Mesenchymal stem cell (in vitro differentiated cells and primary cell): ENCODE measurements at regions not wholly inside any gene's neighbourhood (a gene's known extent, or its start where the extent isn't known, plus 50 kb on each side); places are given as distances from the start of the nearest gene placed in this dataset.

Experiments used
- DNase-seq: peaks from one replicate; pipeline ENCODE4 v3.0.0-alpha.2; 2013
- H2AFZ ChIP-seq: one replicate; pipeline ENCODE4 v1.6.1; 2013; ENCODE audit warnings: low read depth, mild to moderate bottlenecking, control low read depth, inconsistent platforms, low read length, moderate library complexity
- H2AK5ac ChIP-seq: 2 replicates; pipeline ENCODE4 v1.6.1; 2013; ENCODE audit warnings: low read length, moderate library complexity, mild to moderate bottlenecking, inconsistent platforms; ENCODE audit not compliant: severe bottlenecking
- H2BK120ac ChIP-seq: one replicate; pipeline ENCODE4 v1.6.1; 2013; ENCODE audit warnings: low read depth, mild to moderate bottlenecking, inconsistent platforms, low read length, moderate library complexity
- H2BK12ac ChIP-seq, 2 experiments: one replicate each; pipeline ENCODE4 v1.6.1; 2013; ENCODE audit warnings: inconsistent platforms in 2 of 2, low read length in 2 of 2, mild to moderate bottlenecking in 2 of 2, moderate library complexity in 2 of 2, control low read depth in 1 of 2
- H2BK15ac ChIP-seq: one replicate; pipeline ENCODE4 v1.6.1; 2013; ENCODE audit warnings: mild to moderate bottlenecking, low read depth, inconsistent platforms; ENCODE audit not compliant: poor library complexity, severe bottlenecking
- H2BK5ac ChIP-seq: 2 replicates; pipeline ENCODE4 v1.6.1; 2013; ENCODE audit warnings: low read depth, mild to moderate bottlenecking, low read length, control low read depth, inconsistent platforms; ENCODE audit not compliant: poor library complexity, severe bottlenecking
- H3K14ac ChIP-seq, 2 experiments: one replicate each; pipeline ENCODE4 v1.6.1; 2013; ENCODE audit warnings: inconsistent platforms in 2 of 2, low read length in 2 of 2, control low read depth in 1 of 2, mild to moderate bottlenecking in 1 of 2, moderate library complexity in 1 of 2
- H3K18ac ChIP-seq, 2 experiments: one replicate each; pipeline ENCODE4 v1.6.1; 2013; ENCODE audit warnings: inconsistent platforms in 2 of 2, low read length in 2 of 2, control low read depth in 1 of 2, low read depth in 1 of 2, mild to moderate bottlenecking in 1 of 2
- H3K23ac ChIP-seq, 2 experiments: one replicate each; pipeline ENCODE4 v1.6.1; 2013; ENCODE audit warnings: inconsistent platforms in 2 of 2, low read length in 2 of 2, mild to moderate bottlenecking in 2 of 2, moderate library complexity in 2 of 2, control low read depth in 1 of 2
- H3K27ac ChIP-seq: 2 replicates; pipeline ENCODE4 v1.5.1; 2013; ENCODE audit warnings: mild to moderate bottlenecking, moderate library complexity, low read length, control low read depth, inconsistent platforms; ENCODE audit not compliant: poor library complexity, severe bottlenecking
- H3K27me3 ChIP-seq, 2 experiments: 2 replicates each; pipeline versions ENCODE4 v1.6.1 to v1.7.0; 2013; ENCODE audit warnings: low read length in 2 of 2, mild to moderate bottlenecking in 2 of 2, moderate library complexity in 2 of 2, control low read depth in 1 of 2, inconsistent platforms in 1 of 2; ENCODE audit not compliant: control insufficient read depth in 1 of 2, insufficient read depth in 1 of 2
- H3K36me3 ChIP-seq, 2 experiments: 2 replicates each; pipeline versions ENCODE4 v1.6.1 to v1.7.0; 2013; ENCODE audit warnings: low read length in 2 of 2, control low read depth in 1 of 2, inconsistent platforms in 1 of 2, low read depth in 1 of 2, mild to moderate bottlenecking in 1 of 2; ENCODE audit not compliant: insufficient read depth in 2 of 2, control insufficient read depth in 1 of 2
- H3K4ac ChIP-seq, 2 experiments: one replicate each; pipeline ENCODE4 v1.6.1; 2013; ENCODE audit warnings: inconsistent platforms in 2 of 2, low read length in 2 of 2, mild to moderate bottlenecking in 2 of 2, moderate library complexity in 2 of 2, control low read depth in 1 of 2, low read depth in 1 of 2
- H3K4me1 ChIP-seq: 2 replicates; pipeline ENCODE4 v1.6.1; 2013; ENCODE audit warnings: low read depth, low read length, control low read depth; ENCODE audit not compliant: control insufficient read depth, insufficient read depth
- H3K4me2 ChIP-seq: 2 replicates; pipeline ENCODE4 v1.6.1; 2013; ENCODE audit warnings: low read length, mild to moderate bottlenecking, inconsistent platforms; ENCODE audit not compliant: poor library complexity, severe bottlenecking
- H3K4me3 ChIP-seq, 2 experiments: 2 replicates each; pipeline versions ENCODE4 v1.5.1 to v1.7.0; 2013; ENCODE audit warnings: low read length in 2 of 2, mild to moderate bottlenecking in 2 of 2, control low read depth in 1 of 2, low read depth in 1 of 2; ENCODE audit not compliant: insufficient read depth in 1 of 2
- H3K79me1 ChIP-seq: replicated peaks from 2 replicates; pipeline ENCODE4 v1.6.1; 2013; ENCODE audit warnings: mild to moderate bottlenecking, control low read depth, low read length, inconsistent platforms; ENCODE audit not compliant: poor library complexity, severe bottlenecking
- H3K9ac ChIP-seq: 2 replicates; pipeline ENCODE4 v1.7.0; 2013; ENCODE audit warnings: mild to moderate bottlenecking, low read length, moderate library complexity
- H3K9me3 ChIP-seq: 2 replicates; pipeline ENCODE4 v1.7.0; 2013; ENCODE audit warnings: mild to moderate bottlenecking, low read length; ENCODE audit not compliant: control insufficient read depth
- H4K8ac ChIP-seq: one replicate; pipeline ENCODE4 v1.6.1; 2013; ENCODE audit warnings: inconsistent platforms, mild to moderate bottlenecking, low read length, moderate library complexity
- H4K91ac ChIP-seq: one replicate; pipeline ENCODE4 v1.6.1; 2013; ENCODE audit warnings: mild to moderate bottlenecking, low read length, inconsistent platforms
- WGBS: methylation state at CpG from one replicate; pipeline ENCODE4 v1.1.7; 2013; ENCODE audit warnings: mixed read lengths; 5-methylcytosine and 5-hydroxymethylcytosine counted together

DNA sequence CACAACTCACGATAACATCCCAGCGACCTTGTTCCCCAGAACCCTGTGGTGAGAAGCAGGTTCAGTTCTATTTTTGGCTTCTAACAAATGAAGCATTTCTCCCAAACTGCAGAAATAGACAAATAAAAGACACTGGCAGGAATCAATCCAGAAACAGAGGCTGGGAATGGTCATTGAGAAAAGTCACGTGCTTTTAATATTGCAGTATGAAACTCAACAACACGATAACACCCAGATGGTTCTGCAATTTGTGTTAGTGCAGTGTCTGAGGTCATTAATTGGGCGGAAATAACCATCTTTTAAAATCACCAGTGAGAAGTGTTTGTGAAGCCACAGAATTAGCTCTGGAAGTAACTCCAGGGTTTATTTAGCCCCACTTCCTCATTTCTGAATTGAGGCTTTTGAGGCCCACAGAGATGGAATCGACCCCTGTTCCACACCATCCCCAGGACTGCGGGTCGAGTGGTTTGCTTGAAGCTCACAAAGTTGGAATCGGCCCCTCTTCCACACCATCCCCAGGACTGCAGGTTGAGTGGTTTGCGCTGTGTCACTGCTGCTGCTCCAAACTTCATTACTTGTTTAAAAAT lies 164.7 kb upstream of the IRX4 start:
- H2AFZ ChIP-seq, result no peak overlapping the region
- peaks cover 5 to 11% of the 10 kb centered on the region in 2 experiments for H3K27me3 ChIP-seq
- no peak overlapping the region for H3K27ac ChIP-seq
- H3K9ac ChIP-seq, result no peak overlapping the region
- 84% methylated on average over 9 of the region's 10 CpGs for WGBS
- no peak overlapping the region for H3K4ac ChIP-seq
- no peaks in the 10 kb centered on the region for H3K79me1 ChIP-seq
- no peaks in the 10 kb centered on the region for H3K4me1 ChIP-seq
- no peaks in the 10 kb centered on the region for H3K9me3 ChIP-seq
- H3K4me3 ChIP-seq, result no peak overlapping the region
- no peak overlapping the region for H4K91ac ChIP-seq
- no peak overlapping the region for H2BK15ac ChIP-seq
- H3K36me3 ChIP-seq, result no peaks in the 10 kb centered on the region
- H3K4me2 ChIP-seq, result no peak overlapping the region
- H3K23ac ChIP-seq, result no peak overlapping the region
- no peak overlapping the region for H2BK12ac ChIP-seq
- no peak overlapping the region for H2BK5ac ChIP-seq
- no peak overlapping the region for H2BK120ac ChIP-seq
- H4K8ac ChIP-seq, result no peak overlapping the region
- H3K18ac ChIP-seq, result no peak overlapping the region
- DNase-seq, result no peak
- no peak overlapping the region for H3K14ac ChIP-seq
- H2AK5ac ChIP-seq, result no peak overlapping the region

- H3K14ac ChIP-seq, result peak overlapping the region in 1 of 2 experiments; percentile 28
- no peak overlapping the region for H3K4me3 ChIP-seq
- no peaks in the 10 kb centered on the region for H3K9me3 ChIP-seq
- H2AFZ ChIP-seq, result no peak overlapping the region
- no peaks in the 10 kb centered on the region for H3K36me3 ChIP-seq
- H3K27me3 ChIP-seq, result peaks cover 9 to 35% of the 10 kb centered on the region in 2 experiments
- H2BK12ac ChIP-seq, result no peak overlapping the region
- no peak for DNase-seq
- H2AK5ac ChIP-seq, result no peak overlapping the region
- H3K23ac ChIP-seq, result no peak overlapping the region
- 73% methylated on average over 7 of the region's 7 CpGs for WGBS
- no peak overlapping the region for H3K4me2 ChIP-seq
- H3K79me1 ChIP-seq, result no peaks in the 10 kb centered on the region
- no peaks in the 10 kb centered on the region for H3K4me1 ChIP-seq
- no peak overlapping the region for H3K18ac ChIP-seq
- no peak overlapping the region for H3K4ac ChIP-seq
- no peak overlapping the region for H4K8ac ChIP-seq
- no peak overlapping the region for H3K27ac ChIP-seq
- no peak overlapping the region for H2BK120ac ChIP-seq
- H3K9ac ChIP-seq, result no peak overlapping the region
- H2BK5ac ChIP-seq, result no peak overlapping the region
- H4K91ac ChIP-seq, result no peak overlapping the region
- no peak overlapping the region for H2BK15ac ChIP-seq
These were observed 161.3 kb upstream of the IRX4 start for GRCh38 chr5:2044041-2044440.

DNA sequence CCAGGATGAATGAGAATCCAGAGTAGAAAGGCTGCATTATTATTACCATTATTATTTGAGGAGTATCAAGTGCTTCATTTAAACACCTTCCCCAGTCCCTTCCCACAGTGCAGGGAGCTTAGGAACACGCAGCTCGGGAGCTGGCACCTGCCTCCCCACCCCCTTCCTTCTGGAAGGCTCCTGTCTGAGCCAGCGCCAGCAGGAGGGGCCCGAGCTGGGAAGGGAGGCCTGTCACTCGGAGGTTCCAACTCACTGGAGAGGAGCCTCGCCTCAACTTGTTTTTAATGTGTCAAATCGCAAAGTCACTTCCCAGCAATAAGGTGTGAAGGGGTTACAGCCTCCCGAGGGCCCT lies 156.4 kb upstream of the IRX4 start:
- Histone ChIP-seq H2BK12ac (no peak overlapping the region), H2BK15ac (no peak overlapping the region), H3K79me1 (no peaks in the 10 kb centered on the region), H3K4me1 (peaks cover 8% of the 10 kb centered on the region), H3K27me3 (peaks cover 9 to 43% of the 10 kb centered on the region in 2 experiments), H3K9me3 (no peaks in the 10 kb centered on the region), H2BK120ac (no peak overlapping the region), H3K4me3 (no peak overlapping the region), H2BK5ac (no peak overlapping the region), H3K4me2 (no peak overlapping the region), H3K23ac (no peak overlapping the region), H4K8ac (no peak overlapping the region), H3K14ac (no peak overlapping the region), H2AFZ (no peak overlapping the region), H3K9ac (no peak overlapping the region), H2AK5ac (no peak overlapping the region), H3K18ac (no peak overlapping the region), H3K36me3 (no peaks in the 10 kb centered on the region), H3K4ac (no peak overlapping the region), H3K27ac (no peak overlapping the region), H4K91ac (no peak overlapping the region)
- 50% methylated on average over 7 of the region's 8 CpGs for WGBS
- DNase-seq, result no peak

DNA sequence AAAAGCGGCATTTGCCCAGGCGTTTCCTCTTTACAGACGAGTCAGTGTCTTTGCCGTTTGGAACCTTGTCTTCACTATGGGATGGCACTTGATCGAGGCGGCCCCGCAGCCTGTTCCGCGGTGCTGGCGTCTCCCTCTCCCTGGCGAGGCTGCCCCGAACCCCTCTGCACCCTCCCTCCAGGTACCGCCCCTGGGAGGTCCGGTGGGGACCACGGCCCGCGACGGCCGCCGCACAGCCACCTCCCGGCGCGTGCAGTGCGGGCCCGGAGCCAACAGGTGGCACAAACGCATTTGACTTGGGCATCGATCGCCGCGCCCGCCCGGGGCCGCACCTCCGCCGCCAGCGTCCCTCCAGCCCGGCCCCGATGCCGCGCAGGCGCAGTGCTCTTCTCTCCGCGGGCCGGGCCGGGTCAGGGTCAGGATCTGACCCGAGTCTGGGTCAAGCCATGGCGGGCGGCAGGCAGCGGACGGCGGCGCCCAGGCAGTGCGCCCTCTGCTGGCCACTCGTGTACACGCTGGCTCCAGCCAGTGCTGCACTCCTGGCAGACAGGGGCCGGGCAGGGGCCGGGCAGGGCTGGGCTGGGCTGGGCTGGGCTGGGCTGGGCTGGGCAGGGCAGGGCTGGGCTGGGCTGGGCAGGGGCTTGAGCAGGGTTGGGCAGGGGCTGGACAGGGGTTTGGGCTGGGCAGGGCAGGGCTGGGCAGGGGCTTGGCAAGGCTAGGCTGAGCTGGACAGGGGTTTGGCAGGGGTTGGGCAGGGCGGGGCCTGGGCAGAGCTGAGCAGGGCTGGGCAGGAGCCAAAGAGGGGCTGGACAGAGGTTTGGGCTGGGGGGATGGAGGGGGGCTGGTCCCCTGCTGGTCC lies 155.8 kb upstream of the IRX4 start:
- H2BK15ac ChIP-seq, result no peak overlapping the region
- H3K36me3 ChIP-seq, result no peaks in the 10 kb centered on the region
- no peaks in the 10 kb centered on the region for H3K9me3 ChIP-seq
- H2BK5ac ChIP-seq, result no peak overlapping the region
- peak overlapping the region; percentile 93 for H2AFZ ChIP-seq
- no peak overlapping the region for H3K4ac ChIP-seq
- 3% methylated on average over 43 of the region's 58 CpGs for WGBS
- H3K27ac ChIP-seq, result no peak overlapping the region
- no peak overlapping the region for H4K91ac ChIP-seq
- H2BK120ac ChIP-seq, result no peak overlapping the region
- DNase-seq, result peak; percentile 5
- H2AK5ac ChIP-seq, result no peak overlapping the region
- H3K4me2 ChIP-seq, result peak overlapping the region; percentile 98
- peak overlapping the region; percentile 56 to 76 for H3K4me3 ChIP-seq
- H3K4me1 ChIP-seq, result peaks cover 8% of the 10 kb centered on the region
- H2BK12ac ChIP-seq, result no peak overlapping the region
- H4K8ac ChIP-seq, result peak overlapping the region; percentile 54
- peaks cover 7 to 44% of the 10 kb centered on the region in 2 experiments for H3K27me3 ChIP-seq
- peak overlapping the region; percentile 51 for H3K9ac ChIP-seq
- H3K79me1 ChIP-seq, result no peaks in the 10 kb centered on the region
- no peak overlapping the region for H3K18ac ChIP-seq
- peak overlapping the region in 1 of 2 experiments; percentile 70 for H3K23ac ChIP-seq
- H3K14ac ChIP-seq, result peak overlapping the region in 1 of 2 experiments; percentile 70
